Posterior vena cava (tissue), 2 donors: ENCODE measurements at regions not wholly inside any gene's neighbourhood (a gene's known extent, or its start where the extent isn't known, plus 50 kb on each side); places are given as distances from the start of the nearest gene placed in this dataset.

Source experiments
- DNase-seq: peaks from one replicate; pipeline ENCODE4 v3.0.0-alpha.2; 2020; ENCODE audit warnings: low spot score
- intact Hi-C, 2 donors: fragments of 100-400 bp; cut with DNase I; formaldehyde crosslinking; loops; one replicate each; pipeline versions ENCODE4 v1.14.1 to v1.14.2; 2022 to 2023
- donor health status: DM: yes; HTN: yes; CAD: no.
- donor health status: DM: yes; HTN: yes; CAD: no.

- intact Hi-C loops, result no loop called here
- DNase-seq, result no peak
Measured at GRCh38 chr10:44326474-44327030, 58.3 kb downstream of the CXCL12 start.

DNA sequence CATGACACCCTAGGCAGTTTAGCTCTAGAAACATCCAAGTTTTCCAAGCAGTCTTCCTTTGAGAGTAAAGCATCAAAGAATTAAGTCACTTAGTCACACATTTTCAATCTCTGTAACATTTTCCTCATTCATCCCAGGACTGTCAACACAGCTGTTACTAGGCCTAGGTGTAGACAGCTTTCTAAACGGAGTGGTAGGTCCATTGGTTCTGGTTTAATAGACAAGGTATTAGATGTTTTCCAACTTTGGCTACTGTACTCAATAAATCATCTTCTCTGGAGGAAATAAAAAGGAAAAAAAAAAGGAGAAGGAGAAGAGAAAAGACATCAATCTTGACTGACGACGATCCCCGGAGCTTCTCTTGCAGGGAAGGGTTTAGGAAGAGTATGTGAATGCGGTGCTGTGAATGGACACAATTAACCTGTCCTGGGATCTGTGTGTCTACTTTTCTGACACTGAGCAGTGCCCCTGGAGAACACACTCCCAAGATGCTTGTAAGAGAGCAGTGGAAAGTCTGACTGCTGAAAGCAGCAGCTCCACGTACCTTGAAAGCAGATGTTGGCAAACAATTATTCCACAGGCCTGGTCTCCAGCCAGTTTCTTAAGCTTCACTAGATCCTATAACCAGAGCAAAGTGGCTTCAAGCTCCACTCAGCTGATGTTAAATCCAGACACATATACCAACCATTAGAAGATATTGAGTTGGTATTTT, 59.1 kb downstream of the CXCL12 start:
- intact Hi-C loops, result no loop called here
- DNase-seq, result no peak

GRCh38 chr10:44325157-44325556, 59.7 kb downstream of the CXCL12 start:
- intact Hi-C loops, result no loop called here
- DNase-seq, result no peak

- no peak for DNase-seq
- intact Hi-C loops, result no loop called here
Measured at GRCh38 chr10:44323838-44324237, 61.1 kb downstream of the CXCL12 start.

- intact Hi-C loops, result no loop called here
- DNase-seq, result no peak
Measured at GRCh38 chr10:44322137-44322536, 62.8 kb downstream of the CXCL12 start.

DNA sequence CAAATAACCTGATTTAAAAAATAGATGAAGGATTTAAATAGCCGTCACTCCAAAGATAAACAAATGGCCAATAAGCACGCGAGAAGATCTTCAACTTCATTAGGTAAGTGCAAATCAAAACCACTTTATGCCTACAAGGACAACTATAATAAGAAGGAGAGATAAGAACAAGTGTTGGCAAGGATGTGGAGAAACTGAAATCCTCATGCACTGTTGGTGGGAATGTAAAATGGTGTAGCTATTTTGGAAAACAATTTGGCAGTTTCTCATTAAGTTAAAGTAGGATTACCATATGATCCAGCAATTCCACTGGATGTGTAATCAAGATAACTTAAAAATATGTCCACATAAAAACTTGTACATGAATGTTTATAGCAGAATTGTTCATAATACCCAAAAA, 64.1 kb downstream of the CXCL12 start:
- intact Hi-C loops, result no loop called here
- no peak for DNase-seq

DNA sequence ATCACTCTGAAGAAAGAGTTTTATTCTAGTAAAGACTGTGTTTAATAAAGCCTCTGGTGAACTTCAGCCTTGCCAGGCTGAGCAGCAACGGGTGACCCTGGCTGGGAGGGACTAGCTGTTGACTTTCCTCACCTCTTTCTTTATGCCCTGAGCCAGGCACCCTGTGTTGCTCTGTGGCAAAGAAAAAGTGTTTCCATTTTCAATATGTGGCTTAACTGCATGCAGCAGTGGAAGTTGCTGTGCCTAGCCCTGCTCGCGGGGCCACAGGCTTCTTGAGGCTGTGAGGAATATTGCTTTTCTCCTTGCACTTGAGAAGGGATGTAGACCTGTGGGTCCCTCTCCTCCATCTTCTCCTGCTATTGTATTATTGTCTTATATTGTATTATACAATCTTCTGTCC, 67.0 kb downstream of the CXCL12 start:
- intact Hi-C loops, result loop anchor here in 1 of 2 donors (10.0 kb wide), 1 partner anchor 547 kb away; no protein-coding TSS in a partner anchor
- DNase-seq, result no peak

DNA sequence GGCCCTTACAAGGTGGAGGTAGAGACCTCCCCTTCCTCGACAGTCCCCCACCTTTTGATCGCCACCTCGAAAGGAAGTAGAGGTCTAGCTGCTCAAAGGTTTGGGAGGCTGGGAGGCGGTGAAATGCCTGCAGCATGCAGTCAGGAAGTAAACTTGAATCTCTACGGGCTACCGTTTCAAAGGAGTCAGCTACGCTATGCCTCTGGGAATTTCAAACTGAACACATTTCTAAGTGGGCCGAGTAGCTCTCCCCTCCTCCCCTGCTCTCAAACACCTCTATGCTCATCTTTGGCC, 68.0 kb downstream of the CXCL12 start:
- DNase-seq, result no peak
- intact Hi-C loops, result loop anchor here in 1 of 2 donors (10.0 kb wide), 1 partner anchor 548 kb away; no protein-coding TSS in a partner anchor

GRCh38 chr10:44316187-44316921, 68.5 kb downstream of the CXCL12 start:
- no peak for DNase-seq
- intact Hi-C loops, result loop anchor here in 1 of 2 donors (10.0 kb wide), 1 partner anchor 548 kb away; no protein-coding TSS in a partner anchor

- intact Hi-C loops, result loop anchor here (5.0 to 10.0 kb wide), 2 partner anchors 550 to 623 kb away; no protein-coding TSS in a partner anchor
Measured at GRCh38 chr10:44314802-44315460, 70.0 kb downstream of the CXCL12 start.

DNA sequence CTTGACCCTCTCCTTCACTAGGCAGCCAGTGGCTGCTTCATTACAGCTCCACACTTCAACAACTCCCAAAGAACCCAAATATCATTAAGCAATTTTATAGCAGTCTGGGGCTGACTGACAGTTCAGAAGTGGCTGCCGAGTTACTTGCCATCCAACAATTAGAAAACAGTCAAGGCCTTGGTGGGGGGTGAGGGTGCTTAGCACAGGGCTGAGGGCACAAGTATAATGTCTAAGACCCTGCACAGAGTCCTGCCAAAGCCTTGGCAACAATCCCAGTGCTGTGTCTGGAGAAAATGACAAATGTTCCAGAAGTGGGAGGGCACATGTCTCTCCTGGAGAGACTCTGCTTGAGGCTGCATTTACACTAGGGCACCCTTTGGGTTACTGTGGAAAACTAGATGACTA, 71.1 kb downstream of the CXCL12 start:
- intact Hi-C loops, result loop anchor here (5.0 to 10.0 kb wide), 2 partner anchors 551 to 621 kb away; no protein-coding TSS in a partner anchor
- no peak for DNase-seq

More at GRCh38 chr10:44314802-44315460, 70.0 kb downstream of the CXCL12 start:
- DNase-seq, result no peak

DNA sequence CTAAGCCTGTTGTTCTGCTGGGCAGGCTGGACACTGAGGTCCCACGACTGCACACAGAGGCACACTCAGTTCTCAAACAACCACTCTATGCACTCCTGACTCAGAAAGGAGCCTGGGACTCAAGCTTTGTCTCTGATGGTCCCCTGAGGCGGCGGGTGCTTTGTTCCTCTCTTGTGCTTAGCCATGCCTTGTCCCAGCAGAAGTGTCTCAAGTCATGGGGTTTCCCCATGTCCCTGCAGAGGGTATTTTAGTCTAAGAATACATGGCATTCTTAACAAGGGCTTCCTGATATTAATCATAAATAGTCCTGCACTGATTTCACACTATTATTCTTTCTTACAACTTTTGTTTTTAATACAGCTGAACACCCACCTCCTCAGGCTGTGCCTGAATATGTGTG, 72.5 kb downstream of the CXCL12 start:
- intact Hi-C loops, result loop anchor here (5.0 to 10.0 kb wide), 2 partner anchors 552 to 620 kb away; no protein-coding TSS in a partner anchor

DNA sequence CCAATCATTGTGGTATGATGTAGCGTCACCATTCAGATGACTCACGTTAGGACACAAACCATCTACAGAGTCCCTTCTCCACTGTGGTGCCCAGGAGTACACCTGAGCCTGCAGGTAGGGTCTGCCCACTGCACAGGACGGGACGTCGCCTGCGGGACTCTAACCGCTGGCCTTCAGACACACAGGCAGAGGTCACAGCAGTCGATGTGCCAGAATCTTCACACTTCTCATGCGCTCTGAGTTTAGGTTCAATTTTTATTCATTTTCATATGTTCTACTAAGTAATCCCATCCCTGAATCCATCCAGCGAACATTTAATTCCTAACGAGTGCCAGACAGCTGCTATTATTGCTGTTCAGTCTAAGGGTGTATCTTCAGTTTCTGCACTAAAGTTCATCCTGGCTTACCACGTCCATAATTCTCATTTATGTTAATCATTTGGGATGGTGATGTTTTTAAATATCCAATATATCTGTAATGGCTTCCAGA, 73.3 kb downstream of the CXCL12 start:
- intact Hi-C loops, result loop anchor here (5.0 to 10.0 kb wide), 2 partner anchors 553 to 619 kb away; no protein-coding TSS in a partner anchor
- DNase-seq, result no peak

More for the DNA sequence above, 72.5 kb downstream of the CXCL12 start:
- no peak for DNase-seq

- intact Hi-C loops, result loop anchor here (5.0 to 10.0 kb wide), 2 partner anchors 554 to 619 kb away; no protein-coding TSS in a partner anchor
- DNase-seq, result peak; percentile 96
Measured at GRCh38 chr10:44310762-44311562, 73.9 kb downstream of the CXCL12 start.

DNA sequence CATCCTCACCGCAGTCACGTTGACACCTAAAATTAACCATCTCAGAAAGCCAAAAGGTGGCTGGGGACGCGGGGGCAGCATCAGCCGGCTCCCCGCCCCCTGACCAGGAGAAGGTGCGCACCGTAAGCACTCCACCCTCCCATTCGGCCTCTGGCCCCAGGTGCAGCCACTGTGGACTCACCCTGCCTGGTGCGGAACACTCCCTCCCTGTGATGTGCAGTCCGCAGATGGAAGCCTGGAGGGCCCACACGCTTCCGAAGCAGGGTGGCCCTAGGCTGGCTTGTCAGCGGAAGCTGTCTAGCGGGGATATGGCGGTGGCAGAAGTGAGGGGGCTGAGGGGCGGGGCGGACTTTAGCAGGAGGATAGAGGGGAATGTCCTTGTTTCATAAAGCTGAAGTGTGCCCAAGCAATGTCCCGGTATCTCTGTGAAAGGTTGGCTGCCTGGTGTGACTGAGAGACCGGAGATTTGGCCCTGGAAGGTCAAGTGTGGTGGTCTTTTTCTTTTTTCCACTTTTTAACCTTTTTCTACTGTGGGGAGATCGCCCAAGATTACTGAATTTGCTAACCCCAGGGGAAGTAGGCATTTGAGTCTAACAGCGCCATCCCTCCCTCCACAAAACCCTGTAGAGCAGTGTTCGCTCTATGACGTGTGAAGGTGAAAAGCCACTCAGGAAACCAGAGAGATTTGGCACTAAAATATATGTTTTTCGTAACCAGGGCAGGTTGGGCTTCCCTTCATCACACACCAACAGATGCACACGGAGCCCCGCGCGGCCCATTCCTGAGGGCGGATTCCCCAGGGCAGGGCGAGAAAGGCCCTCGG, 74.7 kb downstream of the CXCL12 start:
- no peak for DNase-seq
- intact Hi-C loops, result loop anchor here (5.0 to 10.0 kb wide), 2 partner anchors 555 to 618 kb away; no protein-coding TSS in a partner anchor

- intact Hi-C loops, result no loop called here
- DNase-seq, result no peak
Measured at GRCh38 chr10:44309361-44309760, 75.5 kb downstream of the CXCL12 start.

DNA sequence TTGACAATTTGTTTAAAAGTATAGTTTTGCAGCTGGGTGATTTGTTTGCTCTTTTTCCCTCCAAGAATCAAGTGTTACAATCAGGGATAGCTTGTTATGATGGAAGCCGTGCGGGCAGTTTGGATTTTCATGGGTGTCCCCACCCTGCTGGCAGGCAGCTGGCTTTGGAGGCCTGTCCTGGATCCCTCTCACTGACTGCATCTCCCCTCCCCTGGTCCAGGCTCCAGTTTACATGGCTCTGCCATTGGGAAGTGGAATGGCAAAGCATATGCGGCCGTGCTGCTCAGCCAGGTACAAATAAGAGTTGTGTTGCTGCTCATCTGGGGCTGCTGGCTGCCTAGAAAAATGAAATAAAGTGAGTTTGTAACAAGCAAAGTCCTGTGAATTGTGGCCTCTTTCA, 76.0 kb downstream of the CXCL12 start:
- DNase-seq, result no peak

DNA sequence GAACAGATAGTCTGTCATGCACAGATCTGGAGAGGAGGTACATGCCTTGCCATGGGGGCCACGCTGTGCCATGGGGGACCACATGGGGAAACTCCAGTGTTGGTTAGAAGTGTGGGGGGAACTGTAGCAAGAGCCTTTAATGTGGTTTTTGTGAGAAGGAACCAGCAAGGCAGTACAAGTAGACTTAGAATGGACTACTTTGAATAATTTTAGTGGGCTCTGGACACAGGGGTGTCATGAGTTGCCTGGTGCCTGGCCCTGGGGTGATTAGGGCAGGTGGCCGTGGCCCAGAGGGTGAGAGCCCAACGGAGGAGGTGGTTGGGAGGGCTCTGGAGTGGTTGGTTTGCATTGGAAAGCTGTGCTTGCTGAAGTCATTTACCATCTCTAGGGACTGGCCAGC, 77.2 kb downstream of the CXCL12 start:
- intact Hi-C loops, result no loop called here
- no peak for DNase-seq

More for the DNA sequence above, 76.0 kb downstream of the CXCL12 start:
- intact Hi-C loops, result no loop called here
